K562 (cell line): ENCODE measurements at regions not wholly inside any gene's neighbourhood (a gene's known extent, or its start where the extent isn't known, plus 50 kb on each side); places are given as distances from the start of the nearest gene placed in this dataset.

Experiments
- ATAC-seq: fragments of 200-7000 bp; cut with Tn5 transposase; 3 replicates; pipeline ENCODE4 v1.9.1; 2020; ENCODE audit warnings: moderate library complexity
- BruUV-seq: library from RNA; stranded (reverse); fragments of 400-500 nt; replicated peaks from 2 replicates; lab custom pipeline; 2021; lab: Mats Ljungman, UMichigan
- CTCF ChIA-PET: fragments of 300-600 bp; formaldehyde crosslinking; extraction: SDS; loops from one replicate; lab custom pipeline; 2021; ENCODE audit warnings: low intra/inter-chr PET ratio; lab: Yijun Ruan, JAX
- POLR2A ChIA-PET: fragments of 300-600, 350-650 bp; sonication (Branson Sonifier 250); formaldehyde crosslinking; extraction: SDS; loops from one replicate; lab custom pipeline; 2021; ENCODE audit warnings: antibody characterized with exemption, inconsistent platforms; lab: Yijun Ruan, JAX
- DNase-seq, 4 experiments: peaks; one replicate each; pipeline versions ENCODE4 v3.0.0 to v3.0.0-alpha.2; 2011 to 2018; ENCODE audit warnings: low spot score in 3 of 4, mixed read lengths in 3 of 4; ENCODE audit errors: extremely low read depth in 1 of 4
- FAIRE-seq: peaks from 2 replicates; lab custom pipeline; 2011; peaks lifted over from hg19 to GRCh38; lab: Jason Lieb, UNC
- H2AFZ ChIP-seq: 2 replicates; pipeline ENCODE4 v1.6.0; 2011; ENCODE audit warnings: low read depth, low read length, control low read depth, inconsistent platforms
- H3K27ac ChIP-seq: fragments of 200-600 bp; 3 replicates; pipeline ENCODE4 v1.8.0; 2011; ENCODE audit warnings: low read depth, mild to moderate bottlenecking, control low read depth, inconsistent platforms, low read length, moderate library complexity, mixed read lengths; ENCODE audit errors: extremely low read depth
- H3K27me3 ChIP-seq, 2 experiments: fragments of 300-600 bp in 1 of 2; 2 replicates in 1 of 2; 3 replicates in 1 of 2; pipeline versions ENCODE4 v1.6.0 to v1.8.0; 2011; ENCODE audit warnings: inconsistent platforms in 2 of 2, low read length in 2 of 2, mild to moderate bottlenecking in 1 of 2, mixed read lengths in 1 of 2, moderate library complexity in 1 of 2; ENCODE audit not compliant: control insufficient read depth in 2 of 2, insufficient read depth in 2 of 2
- H3K36me3 ChIP-seq: fragments of 300-600 bp; 3 replicates; pipeline ENCODE4 v1.8.0; 2011; ENCODE audit warnings: mild to moderate bottlenecking, low read length, inconsistent platforms; ENCODE audit not compliant: control insufficient read depth, insufficient read depth
- H3K4me1 ChIP-seq, 2 experiments: fragments of 200-600 bp in 1 of 2; replicated peaks in 1 of 2; 2 replicates in 1 of 2; 3 replicates in 1 of 2; pipeline versions ENCODE4 v1.5.1 to v1.8.0; 2011; ENCODE audit warnings: inconsistent platforms in 2 of 2, low read length in 2 of 2, mild to moderate bottlenecking in 1 of 2, mixed read lengths in 1 of 2, moderate library complexity in 1 of 2; ENCODE audit not compliant: control insufficient read depth in 2 of 2, insufficient read depth in 2 of 2
- H3K4me2 ChIP-seq: 2 replicates; pipeline ENCODE4 v1.6.1; 2011; ENCODE audit warnings: low read length, control low read depth, inconsistent platforms, mixed read lengths; ENCODE audit not compliant: insufficient read depth
- H3K4me3 ChIP-seq: fragments of 200-600 bp; sonication (generic), shearing (Covaris generic); 2 replicates; pipeline ENCODE4 v1.5.1; 2016; ENCODE audit warnings: control low read depth, inconsistent platforms
- H3K79me2 ChIP-seq: fragments of 200-600 bp; 3 replicates; pipeline ENCODE4 v1.8.0; 2011; ENCODE audit warnings: low read length, inconsistent platforms; ENCODE audit not compliant: control insufficient read depth, insufficient read depth
- H3K9ac ChIP-seq, 2 experiments: 2 replicates each; pipeline versions ENCODE4 v1.6.0 to v1.6.1; 2011; ENCODE audit warnings: low read depth in 2 of 2, low read length in 2 of 2, control low read depth in 1 of 2, inconsistent platforms in 1 of 2, mild to moderate bottlenecking in 1 of 2, mixed read lengths in 1 of 2; ENCODE audit not compliant: insufficient read depth in 1 of 2
- H3K9me1 ChIP-seq: one replicate; pipeline ENCODE4 v1.6.0; 2011; ENCODE audit warnings: inconsistent platforms, mild to moderate bottlenecking, low read length, moderate library complexity; ENCODE audit not compliant: control insufficient read depth, insufficient read depth
- H3K9me3 ChIP-seq: replicated peaks from 2 replicates; pipeline ENCODE4 v1.5.1; 2011; ENCODE audit warnings: low read depth, low read length, inconsistent platforms; ENCODE audit not compliant: control insufficient read depth, insufficient read depth
- H4K20me1 ChIP-seq: replicated peaks from 2 replicates; pipeline ENCODE4 v1.6.1; 2011; ENCODE audit warnings: low read length, inconsistent platforms, mixed read lengths; ENCODE audit not compliant: control insufficient read depth, insufficient read depth
- CSDE1 ChIP-seq, 2 experiments: fragments of 450-650 bp; IDR thresholded peaks; 2 replicates each; pipeline ENCODE4 v1.6.1; 2016; ENCODE audit warnings: mild to moderate bottlenecking in 1 of 2
- JUND ChIP-seq, 2 experiments: IDR thresholded peaks; 2 replicates in 1 of 2; 3 replicates in 1 of 2; pipeline ENCODE4 v1.6.1; 2011; ENCODE audit warnings: borderline replicate concordance in 2 of 2, low read depth in 2 of 2, low read length in 2 of 2, improper control_type of control experiment in 1 of 2, missing biosample characterization in 1 of 2, missing genetic modification characterization in 1 of 2, missing genetic modification reagents in 1 of 2
- MAFK ChIP-seq: IDR thresholded peaks from 2 replicates; pipeline ENCODE4 v1.6.1; 2011; ENCODE audit warnings: low read length, improper control_type of control experiment
- MYC ChIP-seq, 2 experiments: fragments of 250-450 bp in 1 of 2; sonication (Bioruptor Pico) in 1 of 2; IDR thresholded peaks; 2 replicates each; pipeline versions ENCODE4 v1.5.1 to v1.6.1; 2012 to 2021; ENCODE audit warnings: low read depth in 2 of 2, borderline replicate concordance in 1 of 2, improper control_type of control experiment in 1 of 2, low read length in 1 of 2, mild to moderate bottlenecking in 1 of 2, moderate library complexity in 1 of 2
- PHTF2 ChIP-seq: fragments of 250-450 bp; sonication (Bioruptor Pico); IDR thresholded peaks from 2 replicates; pipeline ENCODE4 v1.5.0; 2021; ENCODE audit warnings: mild to moderate bottlenecking
- POLR3G ChIP-seq: IDR thresholded peaks from 2 replicates; pipeline ENCODE4 v1.6.1; 2011; ENCODE audit not compliant: insufficient read length, insufficient replicate concordance; ENCODE audit errors: extremely low read depth
- PTBP1 ChIP-seq: fragments of 200-400 bp; formaldehyde crosslinking; IDR thresholded peaks from 2 replicates; pipeline ENCODE4 v1.6.1; 2017; ENCODE audit warnings: low read depth, low read length
- TOE1 ChIP-seq, 2 experiments: fragments of 450-650 bp in 1 of 2; sonication (generic) in 1 of 2; formaldehyde crosslinking in 1 of 2; IDR thresholded peaks; 2 replicates each; pipeline versions ENCODE4 v1.7.1 to v1.8.0; 2016 to 2022; ENCODE audit warnings: borderline replicate concordance in 2 of 2, mild to moderate bottlenecking in 2 of 2, antibody characterized with exemption in 1 of 2, inconsistent platforms in 1 of 2, low read depth in 1 of 2, missing genetic modification reagents in 1 of 2, moderate library complexity in 1 of 2
- ZNF408 ChIP-seq: fragments of 250-450 bp; sonication (Bioruptor Pico); IDR thresholded peaks from 2 replicates; pipeline ENCODE4 v1.4.0; 2020; ENCODE audit warnings: low read depth, mild to moderate bottlenecking, moderate library complexity
- ZNF780A ChIP-seq: fragments of 250-450 bp; sonication (Bioruptor Pico); IDR thresholded peaks from 2 replicates; pipeline ENCODE4 v1.5.0; 2021; ENCODE audit warnings: mild to moderate bottlenecking
- WGBS: fragments of 100-300 bp; shearing (Covaris generic); methylation state at CpG from one replicate; pipeline ENCODE4 v1.1.6; 2016; ENCODE audit warnings: low coverage, mixed read lengths; ENCODE audit not compliant: insufficient coverage; ENCODE audit errors: missing lambda C conversion rate; 5-methylcytosine and 5-hydroxymethylcytosine counted together
- in situ Hi-C: fragments of 300-500 bp; cut with MboI; formaldehyde crosslinking; loops from 4 replicates; pipeline ENCODE4 v1.15.0; 2018; ENCODE audit warnings: inconsistent platforms, mixed read lengths
- intact Hi-C: fragments of 100-400 bp; cut with micrococcal nuclease; formaldehyde crosslinking; loops from 2 replicates; pipeline ENCODE4 v1.14.2; 2022
- TF ChIP-seq, protein P1 (sequence below): fragments of 200-800 bp; sonication (Bioruptor generic); IDR thresholded peaks from 2 replicates; pipeline ENCODE4 v1.6.1; 2016; ENCODE audit warnings: missing genetic modification characterization, missing compliant biosample characterization
- TF ChIP-seq, protein P2 (sequence below): fragments of 450-650 bp; formaldehyde crosslinking; IDR thresholded peaks from 2 replicates; pipeline ENCODE4 v1.4.0; 2020; ENCODE audit warnings: mild to moderate bottlenecking

DNA sequence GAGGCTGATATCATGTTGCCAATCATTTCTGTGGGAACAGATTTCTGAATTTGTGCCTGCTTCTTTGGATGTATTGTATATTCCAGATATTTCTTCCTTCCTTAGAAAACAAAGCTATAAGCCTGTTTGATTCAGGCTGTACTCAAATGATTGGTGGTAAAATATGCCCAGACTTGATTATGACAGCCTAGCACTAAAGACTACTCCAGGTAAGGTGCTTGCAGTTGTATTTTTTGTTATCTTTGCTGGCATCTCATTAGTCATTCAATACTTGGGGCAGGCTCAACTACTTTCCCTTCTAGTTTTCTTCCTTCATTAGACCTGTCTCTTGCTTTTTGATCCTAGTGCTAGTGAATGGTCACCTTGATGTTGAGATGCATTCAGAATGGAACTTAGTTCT is 90.6 kb downstream of the ZNF518B start (continued):
- TF ChIP-seq JUND (IDR thresholded peaks at IDR 0.05; ENCODE audit: borderline replicate concordance, low read depth, low read length) (no peak; the same call in 1 of the 2 replicates), JUND (tag; IDR thresholded peaks at IDR 0.05; ENCODE audit: borderline replicate concordance, low read depth, low read length) (0 out of 3 replicates have a peak, but pooled peaks have one; percentile 22)

DNA sequence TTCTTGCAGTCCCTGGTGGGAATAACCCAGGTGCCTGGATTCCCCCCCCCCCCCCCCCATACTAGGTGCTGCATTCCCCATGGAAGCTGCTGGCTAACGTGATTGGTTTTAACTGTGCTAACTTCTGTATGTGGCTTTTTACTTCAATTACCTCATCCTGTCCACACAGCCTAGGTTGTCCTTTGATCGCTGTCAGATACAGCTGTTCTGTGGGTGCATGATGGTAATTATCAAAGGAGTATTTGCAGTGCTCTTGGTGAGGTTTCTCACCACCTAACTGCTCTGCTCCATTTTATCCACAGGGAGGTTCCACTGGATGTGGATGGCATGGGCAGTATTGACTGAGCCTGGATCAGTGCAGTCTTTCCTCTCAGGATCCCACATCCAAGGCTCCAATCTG is 93.0 kb downstream of the ZNF518B start:
- no peaks in the 10 kb centered on the region for H3K9me1 ChIP-seq
- H3K36me3 ChIP-seq = no peaks in the 10 kb centered on the region
- H3K79me2 ChIP-seq = no peaks in the 10 kb centered on the region
- no peaks in the 10 kb centered on the region for H3K27me3 ChIP-seq
- no peak; the same call in 2 of the 3 replicates for ATAC-seq
- no peak overlapping the region for H3K9ac ChIP-seq
- H3K4me2 ChIP-seq = no peak overlapping the region
- peaks cover 0 to 7% of the 10 kb centered on the region in 2 experiments; a peak in 2 of 5 replicates for H3K4me1 ChIP-seq
- no peak overlapping the region for H2AFZ ChIP-seq
- WGBS = 15% methylated on average over 2 of the region's 2 CpGs
- in situ Hi-C loops = no loop called here
- no peak overlapping the region for H3K27ac ChIP-seq
- intact Hi-C loops = no loop called here
- H3K4me3 ChIP-seq = no peak overlapping the region
- FAIRE-seq = no peak
- BruUV-seq = no TSS peak
- ChIA-PET CTCF (no interaction called here), POLR2A (interaction anchor here (0.6 to 2.4 kb wide), 5 partner anchors 10 to 38 kb away, joined by 3 to 7 read pairs (median 4); no protein-coding TSS in a partner anchor)
- no peaks in the 10 kb centered on the region for H4K20me1 ChIP-seq
- no peaks in the 10 kb centered on the region for H3K9me3 ChIP-seq
- DNase-seq = no peak
- TF ChIP-seq PHTF2 (no peak), CSDE1 (IDR thresholded peaks at IDR 0.05) (no peak), ZNF408 (CRISPR knock-in tag) (no peak), PTBP1 (no peak), POLR3G (no peak), MYC (IDR thresholded peaks at IDR 0.05; ENCODE audit: low read depth, low read length) (no peak), MYC (CRISPR knock-in tag; IDR thresholded peaks at IDR 0.05; ENCODE audit: borderline replicate concordance, low read depth) (no peak), ZNF780A (CRISPR knock-in tag) (no peak), MAFK (no peak), TOE1 (IDR thresholded peaks at IDR 0.05; ENCODE audit: borderline replicate concordance) (no peak), TOE1 (CRISPR knock-in tag; IDR thresholded peaks at IDR 0.05; ENCODE audit: borderline replicate concordance, low read depth) (no peak)
- TF ChIP-seq, protein P1, sequence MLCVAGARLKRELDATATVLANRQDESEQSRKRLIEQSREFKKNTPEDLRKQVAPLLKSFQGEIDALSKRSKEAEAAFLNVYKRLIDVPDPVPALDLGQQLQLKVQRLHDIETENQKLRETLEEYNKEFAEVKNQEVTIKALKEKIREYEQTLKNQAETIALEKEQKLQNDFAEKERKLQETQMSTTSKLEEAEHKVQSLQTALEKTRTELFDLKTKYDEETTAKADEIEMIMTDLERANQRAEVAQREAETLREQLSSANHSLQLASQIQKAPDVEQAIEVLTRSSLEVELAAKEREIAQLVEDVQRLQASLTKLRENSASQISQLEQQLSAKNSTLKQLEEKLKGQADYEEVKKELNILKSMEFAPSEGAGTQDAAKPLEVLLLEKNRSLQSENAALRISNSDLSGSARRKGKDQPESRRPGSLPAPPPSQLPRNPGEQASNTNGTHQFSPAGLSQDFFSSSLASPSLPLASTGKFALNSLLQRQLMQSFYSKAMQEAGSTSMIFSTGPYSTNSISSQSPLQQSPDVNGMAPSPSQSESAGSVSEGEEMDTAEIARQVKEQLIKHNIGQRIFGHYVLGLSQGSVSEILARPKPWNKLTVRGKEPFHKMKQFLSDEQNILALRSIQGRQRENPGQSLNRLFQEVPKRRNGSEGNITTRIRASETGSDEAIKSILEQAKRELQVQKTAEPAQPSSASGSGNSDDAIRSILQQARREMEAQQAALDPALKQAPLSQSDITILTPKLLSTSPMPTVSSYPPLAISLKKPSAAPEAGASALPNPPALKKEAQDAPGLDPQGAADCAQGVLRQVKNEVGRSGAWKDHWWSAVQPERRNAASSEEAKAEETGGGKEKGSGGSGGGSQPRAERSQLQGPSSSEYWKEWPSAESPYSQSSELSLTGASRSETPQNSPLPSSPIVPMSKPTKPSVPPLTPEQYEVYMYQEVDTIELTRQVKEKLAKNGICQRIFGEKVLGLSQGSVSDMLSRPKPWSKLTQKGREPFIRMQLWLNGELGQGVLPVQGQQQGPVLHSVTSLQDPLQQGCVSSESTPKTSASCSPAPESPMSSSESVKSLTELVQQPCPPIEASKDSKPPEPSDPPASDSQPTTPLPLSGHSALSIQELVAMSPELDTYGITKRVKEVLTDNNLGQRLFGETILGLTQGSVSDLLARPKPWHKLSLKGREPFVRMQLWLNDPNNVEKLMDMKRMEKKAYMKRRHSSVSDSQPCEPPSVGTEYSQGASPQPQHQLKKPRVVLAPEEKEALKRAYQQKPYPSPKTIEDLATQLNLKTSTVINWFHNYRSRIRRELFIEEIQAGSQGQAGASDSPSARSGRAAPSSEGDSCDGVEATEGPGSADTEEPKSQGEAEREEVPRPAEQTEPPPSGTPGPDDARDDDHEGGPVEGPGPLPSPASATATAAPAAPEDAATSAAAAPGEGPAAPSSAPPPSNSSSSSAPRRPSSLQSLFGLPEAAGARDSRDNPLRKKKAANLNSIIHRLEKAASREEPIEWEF (CRISPR knock-in tag) = no peak
- TF ChIP-seq, protein P2, sequence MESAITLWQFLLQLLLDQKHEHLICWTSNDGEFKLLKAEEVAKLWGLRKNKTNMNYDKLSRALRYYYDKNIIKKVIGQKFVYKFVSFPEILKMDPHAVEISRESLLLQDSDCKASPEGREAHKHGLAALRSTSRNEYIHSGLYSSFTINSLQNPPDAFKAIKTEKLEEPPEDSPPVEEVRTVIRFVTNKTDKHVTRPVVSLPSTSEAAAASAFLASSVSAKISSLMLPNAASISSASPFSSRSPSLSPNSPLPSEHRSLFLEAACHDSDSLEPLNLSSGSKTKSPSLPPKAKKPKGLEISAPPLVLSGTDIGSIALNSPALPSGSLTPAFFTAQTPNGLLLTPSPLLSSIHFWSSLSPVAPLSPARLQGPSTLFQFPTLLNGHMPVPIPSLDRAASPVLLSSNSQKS = no peak
